OCI-LY7 (cell line): ENCODE measurements at regions not wholly inside any gene's neighbourhood (a gene's known extent, or its start where the extent isn't known, plus 50 kb on each side); places are given as distances from the start of the nearest gene placed in this dataset.

ENCODE experiments used
- BruUV-seq: library from RNA; stranded (reverse); fragments of 400-500 nt; replicated peaks from 2 replicates; lab custom pipeline; 2021; lab: Mats Ljungman, UMichigan
- CTCF ChIA-PET: fragments of 300-600 bp; sonication (Branson Sonifier 250); formaldehyde crosslinking; loops from one replicate; lab custom pipeline; 2022; ENCODE audit warnings: antibody characterized with exemption; ENCODE audit not compliant: unreplicated experiment; lab: Charles Lee
- POLR2A ChIA-PET: fragments of 300-600 bp; sonication (Branson Sonifier 250); formaldehyde crosslinking; loops from one replicate; lab custom pipeline; 2022; ENCODE audit warnings: antibody characterized with exemption; lab: Charles Lee
- DNase-seq: peaks from one replicate; pipeline ENCODE4 v3.0.0-alpha.2; 2015; ENCODE audit warnings: low spot score
- H2AFZ ChIP-seq: fragments of 200-600 bp; sonication (generic), shearing (Covaris generic); 2 replicates; pipeline ENCODE4 v1.6.1; 2014; ENCODE audit warnings: mild to moderate bottlenecking, antibody characterized with exemption, low read length, moderate library complexity
- H3K27ac ChIP-seq: fragments of 200-600 bp; sonication (generic); 2 replicates; pipeline ENCODE4 v1.5.1; 2014; ENCODE audit warnings: mixed run types, low read depth, mild to moderate bottlenecking, moderate library complexity, low read length, inconsistent platforms; ENCODE audit not compliant: poor library complexity, severe bottlenecking
- H3K36me3 ChIP-seq: fragments of 200-600 bp; sonication (generic); 2 replicates; pipeline ENCODE4 v1.6.1; 2014; ENCODE audit warnings: mild to moderate bottlenecking, antibody characterized with exemption, low read length, moderate library complexity, mixed read lengths; ENCODE audit not compliant: insufficient read depth
- H3K4me1 ChIP-seq: fragments of 200-600 bp; sonication (generic); 2 replicates; pipeline ENCODE4 v1.5.1; 2014; ENCODE audit warnings: mild to moderate bottlenecking, low read length; ENCODE audit not compliant: insufficient read depth, poor library complexity, severe bottlenecking
- H3K4me2 ChIP-seq: fragments of 200-600 bp; sonication (generic); 2 replicates; pipeline ENCODE4 v1.6.1; 2014; ENCODE audit warnings: mild to moderate bottlenecking, low read length
- H3K4me3 ChIP-seq: fragments of 200-600 bp; sonication (generic); 2 replicates; pipeline ENCODE4 v1.5.1; 2014; ENCODE audit warnings: mild to moderate bottlenecking, low read depth, low read length; ENCODE audit not compliant: poor library complexity, severe bottlenecking
- H3K79me2 ChIP-seq: fragments of 200-600 bp; sonication (generic); 2 replicates; pipeline ENCODE4 v1.6.1; 2016; ENCODE audit warnings: low read depth, mild to moderate bottlenecking, low read length, moderate library complexity, mixed read lengths; ENCODE audit not compliant: insufficient read depth
- H3K9me2 ChIP-seq: fragments of 200-600 bp; sonication (generic); 2 replicates; pipeline ENCODE4 v1.6.1; 2016; ENCODE audit warnings: mild to moderate bottlenecking, low read length, mixed read lengths; ENCODE audit not compliant: insufficient read depth
- H3K9me3 ChIP-seq: fragments of 200-600 bp; sonication (generic); 2 replicates; pipeline ENCODE4 v1.6.1; 2014; ENCODE audit warnings: mild to moderate bottlenecking, mixed run types, low read length, mixed read lengths
- H4K20me1 ChIP-seq: fragments of 200-600 bp; sonication (generic); 2 replicates; pipeline ENCODE4 v1.6.1; 2014; ENCODE audit warnings: mild to moderate bottlenecking, antibody characterized with exemption, low read length, moderate library complexity, mixed read lengths; ENCODE audit not compliant: insufficient read depth
- CTCF ChIP-seq: fragments of 200-600 bp; sonication (generic); conservative IDR thresholded peaks from 2 replicates; pipeline ENCODE4 v1.5.1; 2014; ENCODE audit warnings: mild to moderate bottlenecking, antibody characterized with exemption, low read length, moderate library complexity, mixed read lengths
- EZH2phosphoT487 ChIP-seq: fragments of 200-600 bp; sonication (generic); IDR thresholded peaks from 2 replicates; pipeline ENCODE4 v1.6.1; 2018; ENCODE audit warnings: low read depth, borderline replicate concordance, mild to moderate bottlenecking, mixed run types, antibody characterized with exemption, low read length, moderate library complexity, mixed read lengths
- intact Hi-C: fragments of 100-400 bp; cut with micrococcal nuclease; formaldehyde crosslinking; loops from one replicate; pipeline ENCODE4 v1.10.0; 2022; ENCODE audit not compliant: unreplicated experiment

DNA sequence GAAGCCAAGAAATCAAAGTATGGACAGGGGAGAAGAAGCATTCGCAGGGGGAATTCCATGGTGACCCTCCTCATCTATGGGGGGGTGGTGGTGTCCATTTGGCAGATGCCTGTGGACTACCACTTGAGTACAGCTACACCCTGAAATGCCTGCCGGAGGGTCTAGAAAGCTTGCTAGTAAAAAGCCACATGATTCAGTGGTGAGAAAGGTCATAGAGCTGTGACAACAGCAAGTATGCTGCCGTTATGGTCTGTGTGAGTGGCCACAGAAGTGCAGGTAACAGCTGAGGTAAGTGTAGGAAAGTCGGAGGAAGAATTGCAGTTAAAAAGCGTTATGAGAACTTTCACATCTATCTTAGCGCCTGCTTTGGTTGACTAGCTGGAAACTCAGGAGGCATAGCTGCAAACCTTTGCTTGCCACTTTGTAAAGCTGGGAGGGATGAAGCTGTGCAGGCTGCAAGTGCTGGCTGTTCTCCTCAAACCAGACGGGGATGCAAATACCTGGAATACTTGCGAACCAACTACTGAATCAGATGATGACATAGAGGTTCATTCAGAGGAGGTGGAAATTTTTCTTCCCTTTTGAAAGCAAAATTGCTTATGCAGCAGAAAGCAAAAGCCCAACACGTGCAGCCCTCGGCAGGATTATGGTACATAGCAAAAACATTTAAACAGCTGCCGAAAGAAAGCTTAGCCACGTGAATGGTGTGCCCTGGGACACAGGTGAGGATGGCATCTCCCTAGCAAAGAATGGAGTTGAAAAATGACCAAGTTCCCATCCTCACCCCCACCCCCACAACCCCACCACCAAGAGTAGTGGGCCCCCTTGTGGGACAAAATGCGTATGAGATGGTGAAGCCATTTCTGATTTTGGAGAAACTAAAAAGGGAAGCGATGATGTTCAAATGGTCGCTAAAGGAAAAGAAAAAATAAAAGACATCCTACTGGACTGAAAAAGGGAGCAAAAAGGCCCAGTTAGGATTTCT lies 287.0 kb downstream of the RERGL start:
- Histone ChIP-seq H3K79me2 (no peaks in the 10 kb centered on the region), H3K9me3 (no peaks in the 10 kb centered on the region), H4K20me1 (no peaks in the 10 kb centered on the region), H3K36me3 (no peaks in the 10 kb centered on the region), H3K4me1 (no peaks in the 10 kb centered on the region), H3K9me2 (no peaks in the 10 kb centered on the region), H2AFZ (no peak overlapping the region), H3K4me3 (no peak overlapping the region), H3K4me2 (no peak overlapping the region), H3K27ac (no peak overlapping the region)
- BruUV-seq: no TSS peak
- ChIA-PET POLR2A (no interaction called here), CTCF (no interaction called here)
- intact Hi-C loops: no loop called here
- no peak for DNase-seq
- TF ChIP-seq CTCF (no peak), EZH2phosphoT487 (no peak)

DNA sequence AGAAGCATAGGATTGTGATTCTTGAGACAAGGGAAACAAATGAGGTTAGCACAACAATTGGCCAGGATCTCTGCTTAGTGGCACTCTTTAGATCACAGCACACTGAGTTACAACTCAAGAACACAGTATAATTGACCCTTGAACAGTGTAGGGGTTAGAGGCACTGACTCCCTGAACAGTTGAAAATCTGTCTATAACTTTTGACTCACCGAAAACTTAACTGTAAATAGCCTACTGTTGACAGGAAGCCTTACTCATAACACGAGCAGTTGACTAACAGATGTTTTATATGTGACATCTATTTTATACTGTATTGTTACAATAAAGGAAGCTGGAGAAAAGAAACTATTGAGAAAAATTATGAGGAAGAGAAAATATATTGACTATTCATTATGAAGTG lies 296.1 kb downstream of the RERGL start:
- Histone ChIP-seq H4K20me1 (no peaks in the 10 kb centered on the region), H3K27ac (no peak overlapping the region), H3K4me2 (no peak overlapping the region), H3K79me2 (no peaks in the 10 kb centered on the region), H3K4me3 (no peak overlapping the region), H3K9me3 (no peaks in the 10 kb centered on the region), H3K9me2 (no peaks in the 10 kb centered on the region), H2AFZ (no peak overlapping the region), H3K4me1 (no peaks in the 10 kb centered on the region), H3K36me3 (no peaks in the 10 kb centered on the region)
- DNase-seq: no peak
- intact Hi-C loops: no loop called here
- POLR2A ChIA-PET: no interaction called here
- no TSS peak for BruUV-seq
- TF ChIP-seq EZH2phosphoT487: no peak
- no peak for TF ChIP-seq CTCF
- CTCF ChIA-PET: no interaction called here

DNA sequence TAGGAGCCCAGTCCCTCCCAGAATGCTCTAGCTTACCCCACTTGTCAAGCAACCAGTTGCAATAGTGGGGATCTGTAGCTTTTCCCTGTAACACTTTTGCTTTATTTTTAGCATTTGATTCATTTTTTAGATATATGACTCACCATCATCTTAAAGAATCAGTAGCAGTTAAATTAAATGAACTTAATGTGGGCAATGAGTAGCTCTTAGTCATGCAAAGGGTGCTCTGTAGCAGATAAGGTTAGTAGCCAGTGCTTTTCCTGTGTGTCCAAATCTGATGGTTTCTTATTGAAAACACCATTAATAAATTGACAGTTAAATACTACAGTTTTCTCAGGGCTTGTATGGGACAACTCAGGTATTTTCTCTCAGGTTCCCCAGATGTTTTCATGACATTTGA lies 311.8 kb downstream of the RERGL start:
- intact Hi-C loops: no loop called here
- H3K4me1 ChIP-seq: no peaks in the 10 kb centered on the region
- TF ChIP-seq EZH2phosphoT487 (no peak), CTCF (no peak)
- no peak overlapping the region for H3K4me3 ChIP-seq
- H4K20me1 ChIP-seq: no peaks in the 10 kb centered on the region
- ChIA-PET CTCF (no interaction called here), POLR2A (interaction anchor here (0.6 kb wide), 1 partner anchor 107 kb away, joined by 3 read pairs; no protein-coding TSS in a partner anchor)
- DNase-seq: no peak
- no peak overlapping the region for H2AFZ ChIP-seq
- no peaks in the 10 kb centered on the region for H3K79me2 ChIP-seq
- no peaks in the 10 kb centered on the region for H3K9me2 ChIP-seq
- no peaks in the 10 kb centered on the region for H3K36me3 ChIP-seq
- BruUV-seq: no TSS peak
- H3K9me3 ChIP-seq: 0 out of 2 replicates have a peak, but pooled peaks cover 5% of the 10 kb centered on the region
- no peak overlapping the region for H3K27ac ChIP-seq
- H3K4me2 ChIP-seq: no peak overlapping the region
